ENCODE measurements at regions not wholly inside any gene's neighbourhood (a gene's known extent, or its start where the extent isn't known, plus 50 kb on each side); places are given as distances from the start of the nearest gene placed in this dataset.

DNA sequence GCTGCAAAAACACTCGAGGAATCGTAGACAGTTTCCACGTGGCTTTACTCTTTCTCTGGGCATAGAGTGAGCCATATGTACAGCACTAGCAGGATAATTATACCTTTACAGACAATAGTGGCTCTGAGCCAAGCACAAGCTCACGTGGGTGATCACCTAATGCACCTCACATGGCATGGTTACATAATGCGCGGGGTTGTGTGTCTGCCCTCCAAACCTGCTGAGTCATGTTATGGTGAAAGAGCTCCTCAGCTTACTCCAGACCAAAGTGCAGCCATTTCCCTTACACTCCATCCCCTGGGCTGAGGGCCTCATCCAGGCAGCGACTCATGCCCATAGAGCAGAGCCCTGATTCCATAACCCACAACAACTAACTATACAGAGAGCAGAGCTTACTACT lies 1458.4 kb upstream of the CADM2 start:
- H3K27ac ChIP-seq: no peak overlapping the region
- no peaks in the 10 kb centered on the region for H3K27me3 ChIP-seq
- H3K4me2 ChIP-seq: no peak overlapping the region

DNA sequence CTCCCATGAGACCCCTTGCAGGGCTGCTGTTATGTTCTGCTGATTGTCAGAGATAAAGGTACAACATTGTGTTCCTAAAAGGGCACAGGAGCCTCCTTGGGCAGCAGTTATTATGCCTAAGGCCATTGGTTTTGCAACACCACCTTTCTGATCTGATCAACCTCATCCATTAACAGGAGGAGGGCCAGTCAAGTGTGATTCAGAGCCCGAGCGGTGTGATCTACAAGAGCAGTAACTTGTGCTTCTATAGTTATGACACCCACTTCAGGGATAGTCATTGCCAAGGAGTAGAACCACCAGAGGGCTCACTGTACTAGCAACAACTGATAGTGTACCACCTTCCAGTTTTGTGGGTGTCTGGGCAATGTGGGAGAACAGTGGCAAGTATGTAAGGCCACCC lies 1457.9 kb upstream of the CADM2 start:
- H3K4me2 ChIP-seq: no peak overlapping the region
- no peaks in the 10 kb centered on the region for H3K36me3 ChIP-seq
- TF ChIP-seq Cebpa-rat (IDR thresholded peaks at IDR 0.05): no peak
- no peak overlapping the region for H3K4me3 ChIP-seq
- peaks cover 0 to 5% (median 0%) of the 10 kb centered on the region in 11 experiments; a peak in 2 of 22 replicates for H3K9me3 ChIP-seq (replicated peaks in 1 of 11)
- no peaks in the 10 kb centered on the region for H4K20me1 ChIP-seq
- no peaks in the 10 kb centered on the region for H3K4me1 ChIP-seq
- no peaks in the 10 kb centered on the region for H3K27me3 ChIP-seq
- H3K27ac ChIP-seq: no peak overlapping the region
- no peak overlapping the region for H3K9ac ChIP-seq

More for the DNA sequence above, 1458.4 kb upstream of the CADM2 start:
- no peaks in the 10 kb centered on the region for H3K4me1 ChIP-seq
- no peaks in the 10 kb centered on the region for H4K20me1 ChIP-seq
- peaks cover 0 to 5% (median 0%) of the 10 kb centered on the region in 11 experiments; a peak in 2 of 22 replicates for H3K9me3 ChIP-seq (replicated peaks in 1 of 11)
- H3K36me3 ChIP-seq: no peaks in the 10 kb centered on the region
- H3K9ac ChIP-seq: no peak overlapping the region
- TF ChIP-seq Cebpa-rat (IDR thresholded peaks at IDR 0.05): no peak
- H3K4me3 ChIP-seq: no peak overlapping the region

- H3K36me3 ChIP-seq: no peaks in the 10 kb centered on the region
- no peaks in the 10 kb centered on the region for H4K20me1 ChIP-seq
- H3K9me3 ChIP-seq (replicated peaks in 1 of 11): no peaks in the 10 kb centered on the region
- no peak overlapping the region for H3K27ac ChIP-seq
- H3K4me3 ChIP-seq: no peak overlapping the region
- TF ChIP-seq Cebpa-rat (IDR thresholded peaks at IDR 0.05): no peak
- H3K4me2 ChIP-seq: no peak overlapping the region
- no peak overlapping the region for H3K9ac ChIP-seq
- no peaks in the 10 kb centered on the region for H3K27me3 ChIP-seq
- H3K4me1 ChIP-seq: no peaks in the 10 kb centered on the region
These were observed 1445.7 kb upstream of the CADM2 start for GRCh38 chr3:83513051-83513450.

DNA sequence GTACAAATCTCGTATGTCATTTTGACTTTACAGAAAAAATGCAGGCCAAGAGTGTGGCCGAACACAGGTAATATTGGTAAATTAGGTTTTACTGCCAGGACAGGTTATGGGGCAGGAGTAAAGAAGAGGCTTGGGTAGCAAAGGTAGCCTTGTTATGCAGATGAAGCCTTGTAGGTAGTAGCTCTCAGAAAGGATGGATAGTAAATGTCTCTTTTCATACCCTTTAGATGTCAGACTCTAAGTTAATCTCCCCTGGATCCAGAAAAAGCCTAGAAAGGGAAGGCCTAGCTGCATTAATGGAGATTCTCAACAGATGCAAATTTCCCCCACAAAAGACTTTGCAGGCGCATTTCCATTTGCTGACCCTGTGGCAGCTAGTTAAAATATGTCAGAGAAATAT lies 1445.1 kb upstream of the CADM2 start:
- no peak overlapping the region for H3K9ac ChIP-seq
- no peaks in the 10 kb centered on the region for H3K27me3 ChIP-seq
- no peaks in the 10 kb centered on the region for H3K36me3 ChIP-seq
- H3K4me1 ChIP-seq: no peaks in the 10 kb centered on the region
- H3K9me3 ChIP-seq (replicated peaks in 1 of 11): no peaks in the 10 kb centered on the region
- no peak overlapping the region for H3K4me2 ChIP-seq
- no peaks in the 10 kb centered on the region for H4K20me1 ChIP-seq
- no peak overlapping the region for H3K4me3 ChIP-seq
- TF ChIP-seq Cebpa-rat (IDR thresholded peaks at IDR 0.05): no peak
- H3K27ac ChIP-seq: no peak overlapping the region

DNA sequence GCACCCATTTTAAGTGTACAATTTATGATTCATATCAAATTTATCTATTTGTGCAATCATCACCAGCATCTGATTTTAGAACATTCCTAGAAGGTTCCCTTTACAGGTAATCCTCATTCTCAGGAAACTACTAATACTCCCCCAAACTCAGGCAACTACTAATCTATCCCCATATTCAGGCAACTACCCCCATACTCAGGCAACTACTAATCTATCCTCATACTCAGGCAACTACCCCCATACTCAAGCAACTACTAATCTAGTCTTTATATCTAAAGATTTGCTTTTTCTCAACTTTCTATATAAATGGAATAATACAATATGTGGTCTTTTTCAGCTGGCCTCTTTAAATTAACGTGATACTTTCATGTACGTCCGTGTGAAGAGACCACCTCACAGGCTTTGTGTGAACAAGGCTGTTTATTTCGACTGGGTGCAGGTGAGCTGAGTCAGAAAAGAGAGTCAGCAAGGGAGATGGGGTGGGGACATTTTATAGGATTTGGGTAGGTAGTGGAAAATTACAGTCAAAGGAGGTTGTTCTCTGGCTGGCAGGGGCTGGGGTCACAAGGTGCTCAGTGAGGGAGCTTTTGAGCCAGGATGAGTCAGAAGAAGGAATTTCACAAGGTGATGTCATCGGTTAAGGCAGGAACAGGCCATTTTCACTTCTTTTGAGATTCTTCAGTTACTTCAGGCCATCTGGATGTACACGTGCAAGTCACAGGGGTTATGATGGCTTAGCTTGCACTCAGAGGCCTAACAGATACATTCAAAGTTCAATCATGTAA lies 1444.5 kb upstream of the CADM2 start:
- Histone ChIP-seq H3K4me1 (no peaks in the 10 kb centered on the region), H3K4me3 (no peak overlapping the region), H3K27me3 (no peaks in the 10 kb centered on the region), H3K36me3 (no peaks in the 10 kb centered on the region), H3K9me3 (replicated peaks in 1 of 11) (no peaks in the 10 kb centered on the region), H3K27ac (no peak overlapping the region), H3K4me2 (no peak overlapping the region), H3K9ac (no peak overlapping the region), H4K20me1 (no peaks in the 10 kb centered on the region)
- no peak for TF ChIP-seq Cebpa-rat (IDR thresholded peaks at IDR 0.05)

- Histone ChIP-seq H4K20me1 (no peaks in the 10 kb centered on the region), H3K9me3 (replicated peaks in 1 of 11) (no peaks in the 10 kb centered on the region), H3K27ac (no peak overlapping the region), H3K36me3 (no peaks in the 10 kb centered on the region), H3K4me1 (no peaks in the 10 kb centered on the region), H3K9ac (no peak overlapping the region), H3K4me2 (no peak overlapping the region), H3K27me3 (no peaks in the 10 kb centered on the region), H3K4me3 (no peak overlapping the region)
- no peak for TF ChIP-seq Cebpa-rat (IDR thresholded peaks at IDR 0.05)
These were observed 1443.7 kb upstream of the CADM2 start for GRCh38 chr3:83515123-83515522.

DNA sequence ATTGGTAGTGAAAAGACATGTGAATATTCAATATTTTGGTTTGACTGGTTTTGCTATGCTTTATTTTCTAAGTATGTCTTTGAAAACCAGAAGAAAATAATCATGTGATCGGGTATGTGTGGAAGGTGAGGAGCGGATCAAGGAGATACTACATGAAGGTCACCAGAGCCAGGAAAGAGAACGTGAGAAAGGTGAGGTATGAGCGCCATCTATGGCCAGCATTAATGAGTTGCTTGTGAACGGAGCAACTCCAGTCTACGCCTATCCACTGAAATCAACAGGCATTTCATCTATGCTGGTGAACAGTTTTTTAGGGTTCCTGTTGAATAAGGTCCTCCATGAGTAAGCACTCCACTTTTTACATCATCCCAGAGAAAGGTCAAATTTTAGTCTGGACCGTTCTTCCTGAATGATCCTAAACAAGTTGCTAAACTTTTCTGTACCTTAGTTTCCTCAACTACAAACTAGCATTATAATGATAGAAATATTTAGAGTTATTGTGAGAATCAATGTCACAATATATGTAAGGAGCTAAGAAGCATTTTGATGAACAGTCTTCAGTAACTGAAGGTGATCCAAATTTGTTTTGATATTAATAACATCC lies 1435.2 kb upstream of the CADM2 start:
- Histone ChIP-seq H3K4me1 (no peaks in the 10 kb centered on the region), H3K27me3 (no peaks in the 10 kb centered on the region), H3K36me3 (no peaks in the 10 kb centered on the region), H3K9me3 (replicated peaks in 1 of 11) (no peaks in the 10 kb centered on the region), H3K9ac (no peak overlapping the region), H4K20me1 (no peaks in the 10 kb centered on the region), H3K4me3 (no peak overlapping the region), H3K4me2 (no peak overlapping the region), H3K27ac (no peak overlapping the region)
- TF ChIP-seq Cebpa-rat (IDR thresholded peaks at IDR 0.05): no peak

DNA sequence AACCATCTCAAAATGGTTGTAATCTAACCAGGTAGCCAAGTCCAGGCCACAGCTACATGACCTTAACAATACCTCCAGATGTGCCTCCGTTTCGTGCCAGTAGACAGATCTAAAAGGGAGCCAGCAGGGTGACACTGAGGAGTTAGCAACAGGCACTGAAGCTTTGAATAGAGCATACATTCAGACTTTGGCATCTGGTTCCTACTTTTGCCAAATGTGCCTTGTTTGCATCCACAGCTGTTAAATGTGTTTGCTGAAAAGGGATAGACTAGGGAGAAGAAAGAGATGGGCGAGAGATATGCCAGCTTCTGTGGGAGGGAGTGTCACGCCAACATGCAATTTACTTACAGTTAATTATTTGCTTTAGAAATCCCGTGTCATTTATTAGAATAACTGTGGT lies 1433.9 kb upstream of the CADM2 start:
- Histone ChIP-seq H3K27ac (no peak overlapping the region), H3K4me2 (no peak overlapping the region), H3K36me3 (no peaks in the 10 kb centered on the region), H3K27me3 (no peaks in the 10 kb centered on the region), H3K4me3 (no peak overlapping the region), H4K20me1 (no peaks in the 10 kb centered on the region), H3K9ac (no peak overlapping the region), H3K9me3 (replicated peaks in 1 of 11) (no peaks in the 10 kb centered on the region), H3K4me1 (no peaks in the 10 kb centered on the region)
- TF ChIP-seq Cebpa-rat (IDR thresholded peaks at IDR 0.05): no peak

DNA sequence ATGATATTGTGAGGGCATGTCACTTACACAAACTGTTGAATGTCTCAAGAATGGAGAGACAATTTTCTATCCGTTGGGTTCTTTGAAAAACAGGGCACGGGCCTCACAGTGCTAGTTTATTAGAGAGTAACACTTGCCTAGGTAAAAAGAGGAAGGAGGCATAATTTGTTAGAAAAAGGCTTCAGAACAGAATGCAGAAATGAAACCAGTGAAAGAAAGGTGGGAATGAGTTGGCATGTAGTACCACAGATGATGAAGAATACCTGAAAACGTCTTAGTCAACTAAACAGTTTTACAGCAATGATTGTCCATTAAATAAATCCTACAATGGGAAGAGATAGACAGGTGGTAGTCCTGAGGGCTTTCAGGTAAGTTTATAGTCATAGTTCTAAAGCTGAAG lies 1399.7 kb upstream of the CADM2 start:
- Histone ChIP-seq H4K20me1 (no peaks in the 10 kb centered on the region), H3K4me2 (no peak overlapping the region), H3K36me3 (no peaks in the 10 kb centered on the region), H3K27ac (no peak overlapping the region), H3K9ac (no peak overlapping the region), H3K4me1 (no peaks in the 10 kb centered on the region), H3K27me3 (no peaks in the 10 kb centered on the region), H3K4me3 (no peak overlapping the region), H3K9me3 (replicated peaks in 1 of 11) (0 out of 22 replicates have a peak, but pooled peaks cover 0 to 6% (median 0%) of the 10 kb centered on the region in 11 experiments)
- TF ChIP-seq Cebpa-rat (IDR thresholded peaks at IDR 0.05): no peak

GRCh38 chr3:83567935-83568334 lies 1390.9 kb upstream of the CADM2 start:
- H3K4me2 ChIP-seq: no peak overlapping the region
- no peaks in the 10 kb centered on the region for H4K20me1 ChIP-seq
- H3K9me3 ChIP-seq (replicated peaks in 1 of 11): no peaks in the 10 kb centered on the region
- no peak overlapping the region for H3K4me3 ChIP-seq
- H3K4me1 ChIP-seq: no peaks in the 10 kb centered on the region
- H3K9ac ChIP-seq: no peak overlapping the region
- no peaks in the 10 kb centered on the region for H3K36me3 ChIP-seq
- no peaks in the 10 kb centered on the region for H3K27me3 ChIP-seq
- H3K27ac ChIP-seq: no peak overlapping the region
- no peak for TF ChIP-seq Cebpa-rat (IDR thresholded peaks at IDR 0.05)

All from BLaER1 treated with 17β-estradiol and CSF1 and Interleukin-3, amounts not matched to agents 10 nM and 100 nM (cell line).